ENCODE measurements at regions not wholly inside any gene's neighbourhood (a gene's known extent, or its start where the extent isn't known, plus 50 kb on each side); places are given as distances from the start of the nearest gene placed in this dataset.
A peak's percentile ranks its signal among the peaks of the same experiment; 100 is the strongest.

DNA sequence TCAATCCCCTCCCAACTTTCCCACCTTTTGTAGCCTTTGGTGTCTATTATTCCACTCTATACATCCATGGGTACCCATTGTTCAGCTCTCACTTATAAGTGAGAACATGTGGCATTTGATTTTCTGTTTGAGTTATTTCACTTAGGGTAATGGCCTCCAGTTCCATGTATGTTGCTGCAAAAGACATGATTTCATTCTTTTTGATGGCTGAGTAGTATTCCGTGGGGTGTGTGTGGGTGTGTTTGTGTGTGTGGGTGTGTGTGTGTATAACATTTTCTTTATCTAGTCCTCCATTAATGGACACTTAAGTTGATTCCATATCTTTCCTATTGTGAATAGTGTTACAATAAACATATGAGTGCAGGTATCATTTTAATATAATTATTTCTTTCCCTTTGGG lies 157.5 kb upstream of the FSTL4 start:
- no peak for DNase-seq (ENCODE audit: low spot score)

DNA sequence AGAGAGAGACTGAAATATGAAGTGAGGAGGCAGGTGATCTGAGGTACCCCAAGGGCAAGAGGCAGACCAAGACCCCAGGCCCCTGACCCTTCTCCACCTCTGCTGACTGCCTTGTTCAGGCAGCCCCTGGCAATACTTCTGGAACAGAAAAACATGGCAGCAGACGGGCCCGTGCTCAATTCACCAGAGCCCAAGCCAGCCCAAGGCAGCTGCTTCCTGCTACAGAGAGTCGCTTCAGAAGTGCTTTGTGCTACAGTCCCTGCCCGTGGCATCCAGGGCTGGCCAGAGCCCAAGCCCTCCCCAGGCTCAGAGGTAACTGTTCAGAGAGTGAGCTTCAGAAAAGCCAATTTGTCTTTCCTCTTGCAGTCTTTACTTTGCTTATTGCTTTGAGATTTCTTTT lies 151.4 kb upstream of the FSTL4 start:
- DNase-seq (ENCODE audit: low spot score) = no peak

DNA sequence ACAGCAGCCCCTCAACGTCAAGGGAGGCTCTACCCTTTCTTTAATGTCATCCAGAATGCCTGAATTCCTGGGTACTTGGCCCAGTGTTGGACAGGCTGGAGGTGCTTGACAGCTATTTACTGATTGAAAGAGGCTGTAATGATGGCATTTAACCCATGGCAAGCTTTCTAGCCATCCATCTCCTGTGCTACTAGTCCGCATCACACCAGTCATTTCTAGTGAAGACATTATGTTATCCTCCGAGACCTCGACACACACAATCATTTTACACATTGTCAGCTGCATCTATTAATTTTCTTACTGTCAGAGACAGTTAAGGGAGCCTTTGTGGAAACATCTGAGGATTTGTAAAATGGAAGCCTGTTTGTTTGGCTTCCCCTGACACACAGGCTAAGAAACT lies 149.3 kb upstream of the FSTL4 start:
- DNase-seq (ENCODE audit: low spot score) = no peak

DNA sequence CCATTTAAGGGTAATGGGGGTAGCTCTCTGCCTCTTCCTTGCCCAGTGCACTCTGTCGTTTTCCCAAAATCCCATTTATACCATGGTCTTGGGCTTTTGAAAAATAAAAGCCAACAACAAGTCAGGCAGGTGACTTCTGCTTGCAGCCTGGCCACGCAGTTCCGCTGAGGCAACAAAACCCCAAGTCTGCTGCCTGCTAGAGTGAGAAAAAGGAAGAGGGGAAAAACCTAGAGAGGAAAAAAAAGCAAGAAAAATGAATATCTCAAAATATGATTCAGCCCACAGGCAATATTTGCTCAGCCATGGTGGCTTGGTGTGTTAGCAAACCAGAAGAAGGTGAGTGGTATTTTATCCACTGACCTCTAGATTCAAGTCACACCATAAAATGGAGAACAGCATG lies 148.2 kb upstream of the FSTL4 start:
- no peak for DNase-seq (ENCODE audit: low spot score)

DNA sequence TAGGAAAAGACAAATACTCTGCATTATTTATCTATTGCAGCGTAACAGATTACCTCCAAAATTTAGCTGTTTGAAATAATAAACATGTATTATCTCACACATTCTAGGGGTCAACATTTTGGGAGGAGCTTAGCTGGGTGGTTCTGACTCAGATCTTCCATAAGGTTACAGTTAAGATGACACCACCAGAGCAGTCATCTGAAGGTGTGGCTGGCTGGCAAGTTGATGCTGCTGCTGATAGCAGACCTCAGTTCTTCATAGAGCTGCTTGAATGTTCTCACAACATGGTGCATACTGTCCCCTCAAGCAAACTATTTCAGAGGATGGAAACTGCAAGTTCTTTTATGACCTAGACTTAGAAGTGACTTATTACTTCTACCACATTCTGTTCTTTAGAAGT lies 146.3 kb upstream of the FSTL4 start:
- DNase-seq (ENCODE audit: low spot score) = no peak

DNA sequence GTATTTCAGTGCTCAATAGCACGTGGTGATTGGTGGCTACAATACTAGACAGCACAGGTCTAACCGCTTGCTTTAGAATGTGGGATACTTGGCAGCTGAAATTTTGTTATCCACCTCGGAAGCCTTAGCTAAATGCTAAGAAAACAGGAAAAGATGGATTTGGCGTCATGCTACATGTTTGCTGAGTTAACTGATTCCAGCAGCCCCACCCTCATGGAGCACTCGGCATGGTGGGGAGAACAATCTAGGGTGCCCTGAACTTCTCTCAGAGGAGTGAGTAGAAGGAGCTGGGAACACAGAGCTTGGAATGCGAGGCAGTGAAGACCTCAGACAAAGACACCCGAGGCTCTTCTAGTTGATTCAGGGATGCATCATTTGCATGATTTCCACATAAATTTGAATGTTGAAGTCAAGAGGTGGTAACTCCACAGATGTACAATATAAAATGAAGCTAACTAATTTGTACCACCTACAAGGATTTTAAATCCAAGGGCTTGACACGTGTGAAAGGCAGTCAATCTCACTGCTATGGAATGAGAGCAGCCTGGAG lies 145.1 kb upstream of the FSTL4 start:
- DNase-seq (ENCODE audit: low spot score) = no peak

DNA sequence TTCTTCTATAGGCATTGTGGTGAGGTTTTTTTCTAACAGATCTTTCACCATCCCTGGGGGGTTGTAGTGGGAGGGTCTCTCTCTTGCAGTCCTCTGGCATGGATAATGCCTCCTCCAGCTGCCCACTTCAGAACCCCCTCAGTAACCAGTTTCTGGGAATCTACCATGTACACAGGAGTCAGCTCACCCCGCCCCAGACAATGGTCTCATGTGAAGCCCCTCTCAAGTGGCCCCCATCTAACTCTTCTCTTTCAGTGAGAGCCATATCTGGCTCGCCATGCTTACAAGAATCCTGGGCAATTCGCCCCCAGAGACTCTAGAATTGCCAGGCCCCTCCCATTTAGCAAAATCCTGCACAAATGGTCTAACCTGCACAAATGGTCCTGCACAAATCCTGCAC lies 144.4 kb upstream of the FSTL4 start:
- DNase-seq (ENCODE audit: low spot score) = no peak

DNA sequence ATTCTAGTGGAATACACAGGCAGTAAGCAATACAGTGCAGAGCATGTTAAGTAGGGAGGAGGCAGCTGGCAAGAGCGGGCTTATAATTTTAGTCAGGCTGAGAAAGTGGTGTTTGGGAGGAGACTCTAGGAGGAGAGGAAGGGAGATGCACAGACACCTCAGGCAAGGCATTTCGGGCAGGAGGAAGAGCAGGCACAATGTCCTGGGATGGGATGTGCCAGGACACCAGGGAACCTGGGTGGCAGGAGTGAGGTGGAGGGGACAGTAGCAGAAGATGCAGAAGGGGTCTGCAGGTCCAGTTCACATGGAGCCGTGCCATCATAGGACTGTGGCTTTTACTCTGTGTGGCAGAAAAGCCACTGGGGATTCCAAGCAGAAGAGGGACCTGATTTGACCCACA lies 143.7 kb upstream of the FSTL4 start:
- DNase-seq (ENCODE audit: low spot score) = no peak

DNA sequence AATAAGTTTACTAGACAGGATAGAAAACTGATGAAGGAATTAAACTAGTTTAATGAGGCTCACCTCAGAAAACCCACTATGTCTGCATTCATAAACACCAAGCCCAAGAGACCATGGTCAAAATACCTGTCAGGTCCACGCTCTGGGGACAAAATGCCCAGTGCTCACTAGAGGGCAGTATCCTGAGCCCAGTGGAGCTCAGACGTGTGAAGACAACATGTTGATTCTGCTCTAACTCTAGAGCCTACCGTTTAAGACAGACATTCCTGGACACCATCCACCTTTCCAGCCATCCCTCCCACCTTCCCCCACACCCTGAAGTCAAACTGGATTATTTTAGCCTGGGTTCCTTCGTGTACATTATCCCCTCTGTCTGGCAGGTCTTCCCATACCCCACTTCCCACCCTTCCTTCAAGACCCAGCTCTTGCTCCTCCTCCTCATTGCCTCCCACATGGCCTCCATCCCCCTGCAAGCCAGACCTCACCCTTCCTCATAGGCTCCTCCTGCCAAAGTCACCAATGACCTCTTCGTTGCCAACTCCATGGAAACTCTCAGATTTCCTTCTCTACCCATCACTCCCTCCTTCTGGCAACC lies 142.3 kb upstream of the FSTL4 start:
- DNase-seq (ENCODE audit: low spot score) = peak; percentile 32

DNA sequence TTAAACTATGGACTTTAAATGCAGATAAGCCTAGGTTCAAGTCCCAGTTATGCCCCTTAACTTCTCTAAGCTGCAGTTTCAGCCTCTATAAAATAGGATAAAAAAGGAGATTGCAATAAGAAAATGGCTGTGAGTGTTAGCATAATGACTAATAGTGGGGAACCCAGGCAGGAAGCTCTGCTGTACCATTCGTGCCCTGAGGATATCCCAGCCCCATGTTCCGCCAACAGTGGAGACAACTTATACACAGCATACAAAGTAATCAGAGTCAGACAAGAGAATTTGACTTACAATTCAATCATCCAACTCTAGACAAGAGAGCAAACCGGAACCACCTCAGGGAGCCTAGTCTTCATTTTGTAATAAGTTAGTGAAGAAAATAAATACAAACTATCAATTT lies 141.5 kb upstream of the FSTL4 start:
- DNase-seq (ENCODE audit: low spot score) = peak; percentile 11

DNA sequence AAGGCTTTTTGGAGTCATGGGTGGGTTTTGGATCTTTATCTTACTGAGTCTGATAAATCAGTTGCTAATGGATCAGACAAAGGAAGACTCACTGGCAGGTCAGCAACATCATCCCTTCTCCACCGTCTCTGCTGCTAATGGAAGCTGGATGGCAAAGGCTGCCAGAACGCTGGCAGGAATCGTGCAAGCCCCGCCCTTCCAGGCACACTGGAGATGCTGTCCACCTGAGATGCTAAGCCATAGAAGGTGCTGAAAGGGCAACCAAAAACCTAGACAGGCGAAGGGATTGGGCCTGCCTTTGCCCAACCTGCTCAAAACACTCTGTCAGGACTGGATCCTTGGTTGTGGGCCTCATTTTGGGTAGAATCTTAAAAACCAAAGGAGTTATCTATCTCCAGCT lies 139.5 kb upstream of the FSTL4 start:
- no peak for DNase-seq (ENCODE audit: low spot score)

DNA sequence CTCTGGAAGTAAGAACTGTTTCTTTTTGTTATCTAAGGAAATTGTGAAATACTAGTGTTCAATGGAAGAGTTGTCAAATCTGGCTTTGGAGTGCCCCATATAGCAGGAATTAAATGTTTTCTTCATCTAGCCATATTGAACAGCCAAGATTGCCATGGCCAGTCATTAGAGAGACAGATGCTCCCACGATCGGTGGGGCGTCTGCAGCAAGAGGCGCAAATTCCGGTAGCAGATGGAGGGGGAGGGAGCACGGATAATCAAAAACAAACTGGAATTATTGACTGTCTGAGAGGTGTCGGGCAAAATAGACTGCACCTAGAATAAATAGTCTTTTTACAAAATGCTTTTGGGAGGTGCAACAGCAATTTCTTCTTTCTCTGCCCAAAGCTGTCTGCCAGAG lies 139.1 kb upstream of the FSTL4 start:
- no peak for DNase-seq (ENCODE audit: low spot score)

DNA sequence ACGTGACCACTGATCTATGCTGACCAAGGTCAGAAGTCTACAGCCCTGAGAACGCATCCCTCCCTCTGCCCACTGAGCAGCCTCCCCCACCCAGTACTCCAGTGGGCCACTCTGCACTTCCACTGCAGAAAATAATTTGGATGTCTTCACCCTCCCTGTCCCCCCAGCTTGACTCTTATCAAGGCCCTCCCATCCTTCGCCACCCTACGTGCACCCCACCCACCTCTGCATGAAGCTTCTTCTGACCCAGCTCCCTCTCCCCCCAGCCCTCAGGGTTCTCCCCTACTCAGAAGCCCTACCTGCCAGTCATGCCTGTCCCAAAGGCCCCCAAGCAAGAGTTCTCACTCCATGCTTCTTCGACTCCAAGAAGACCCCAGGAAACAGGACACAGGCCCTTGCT lies 138.5 kb upstream of the FSTL4 start:
- no peak for DNase-seq (ENCODE audit: low spot score)

DNA sequence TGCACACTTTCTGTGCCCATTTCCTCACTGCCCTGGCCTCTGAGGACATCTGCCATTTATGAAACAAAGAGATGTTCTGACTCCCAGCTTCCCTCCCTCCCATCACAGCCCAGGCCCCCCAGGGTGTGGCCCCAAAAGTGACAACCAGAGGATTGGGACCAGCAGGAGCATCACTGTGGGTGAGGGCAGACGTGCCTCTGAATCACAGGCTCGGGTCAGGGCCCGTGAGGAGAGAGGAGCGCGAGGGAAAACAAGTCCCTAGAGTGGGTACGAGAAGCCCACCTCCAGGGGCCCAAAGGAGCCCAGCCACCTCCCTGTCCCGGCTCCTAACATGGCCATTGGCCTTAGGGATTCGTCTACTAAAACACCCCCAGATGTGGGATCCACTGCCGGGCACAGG lies 138.0 kb upstream of the FSTL4 start:
- DNase-seq (ENCODE audit: low spot score) = no peak

DNA sequence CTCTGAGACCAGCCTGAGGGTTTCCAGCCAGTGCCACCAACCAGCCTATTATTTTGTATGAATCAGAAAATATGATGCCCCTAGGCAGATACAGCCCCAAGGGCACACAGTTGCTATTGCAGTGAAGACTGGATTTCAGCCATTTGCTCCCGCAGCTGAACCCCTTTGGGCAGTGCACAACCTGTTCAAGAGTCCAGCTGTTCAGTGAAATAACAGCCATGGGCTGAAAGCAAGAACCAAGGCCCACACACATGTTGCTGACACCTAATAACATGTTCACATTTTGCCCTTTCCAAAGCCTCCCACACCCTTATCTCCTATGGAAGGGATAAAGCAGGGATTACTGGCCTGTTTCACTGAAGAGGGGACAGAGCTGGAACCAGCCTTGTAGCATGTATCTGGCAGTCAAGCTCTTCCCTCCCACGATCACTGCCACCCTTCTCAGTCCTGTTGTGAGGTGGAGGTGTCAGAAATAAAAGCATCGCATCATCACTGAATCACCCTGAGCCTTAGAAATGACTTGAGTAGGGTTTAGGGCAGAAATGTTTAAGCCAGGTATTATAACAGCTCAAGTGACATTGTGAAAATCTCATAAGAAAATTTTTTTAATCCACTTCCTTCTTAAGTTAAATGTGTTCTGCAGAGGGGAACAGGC lies 137.1 kb upstream of the FSTL4 start:
- DNase-seq (ENCODE audit: low spot score) = no peak

DNA sequence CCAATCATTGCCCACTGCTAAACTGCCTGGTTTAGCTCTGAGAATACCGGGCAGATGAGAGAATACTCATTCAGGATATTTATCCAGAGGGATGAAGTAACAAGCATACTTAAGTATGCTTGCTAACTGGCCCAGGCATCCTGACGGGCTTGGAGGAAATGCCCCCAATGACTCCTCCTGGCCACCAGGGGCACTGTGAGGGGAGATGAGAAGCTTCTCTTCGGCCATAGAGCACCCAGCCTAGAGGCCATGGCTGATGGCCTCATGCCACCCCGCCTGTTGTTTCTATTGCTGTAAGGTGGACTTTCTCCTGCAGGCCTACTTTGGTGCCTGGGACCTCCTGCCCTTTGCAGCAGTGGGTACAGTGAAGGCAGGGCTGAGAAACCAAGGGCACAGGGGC lies 134.5 kb upstream of the FSTL4 start:
- DNase-seq (ENCODE audit: low spot score) = peak; percentile 20

DNA sequence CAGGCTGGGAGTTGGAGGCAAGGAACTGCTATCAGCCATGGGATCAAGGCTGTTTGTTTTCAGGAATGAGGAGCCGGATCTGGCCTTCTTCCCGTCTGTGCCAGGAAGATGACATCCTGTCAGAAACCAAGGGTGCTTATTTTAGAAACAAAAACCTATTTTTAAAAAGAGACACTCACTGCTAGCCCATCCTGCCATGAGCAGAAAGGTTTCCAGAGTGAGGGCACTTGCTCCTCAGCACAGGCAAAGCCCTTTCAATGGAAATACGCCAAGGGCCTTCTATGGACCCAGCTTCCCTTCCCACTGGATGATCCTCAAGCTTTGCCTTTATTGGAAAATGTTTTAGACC lies 132.6 kb upstream of the FSTL4 start:
- no peak for DNase-seq (ENCODE audit: low spot score)

DNA sequence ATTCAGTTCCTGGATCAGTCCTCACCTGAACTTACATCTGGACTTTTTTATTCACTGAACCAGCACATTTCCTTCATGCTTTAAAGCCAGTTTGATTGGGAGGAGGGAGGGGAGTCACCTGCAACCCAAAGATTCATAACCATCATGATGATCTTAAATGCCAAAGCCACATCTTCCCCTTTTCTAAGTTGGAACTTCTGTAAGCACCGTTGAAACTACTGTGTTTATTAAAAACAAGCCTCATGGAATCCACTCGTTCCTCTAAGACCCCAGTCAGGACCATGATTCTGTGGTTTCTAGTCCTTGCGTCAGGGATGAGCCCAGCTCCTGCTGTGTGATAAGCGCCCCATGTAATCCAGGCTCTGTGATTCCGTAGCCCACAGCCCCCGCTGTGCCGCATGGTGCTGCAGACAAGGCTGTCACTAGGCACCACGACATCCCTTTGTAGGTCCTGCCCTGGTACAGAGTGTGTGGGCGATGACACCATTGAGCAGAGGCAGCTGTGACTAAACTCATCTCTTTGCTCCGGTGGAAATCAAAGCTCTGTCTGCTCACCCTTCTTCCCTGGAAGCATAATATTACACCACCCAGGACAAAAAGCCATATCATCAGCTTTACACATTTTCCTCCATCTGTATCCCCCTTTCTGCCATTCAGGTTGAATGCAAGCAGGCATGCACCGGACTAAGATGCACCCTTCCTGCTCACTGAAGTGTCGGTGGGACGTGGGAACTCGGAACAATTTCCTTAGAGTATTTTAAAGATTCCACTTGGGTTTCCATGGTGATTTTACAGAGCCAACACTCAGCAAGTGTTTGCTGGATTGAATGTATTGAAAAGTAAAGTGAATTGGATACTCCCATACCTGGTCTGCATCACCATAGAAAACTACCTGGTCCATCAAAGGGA lies 132.0 kb upstream of the FSTL4 start:
- no peak for DNase-seq (ENCODE audit: low spot score)

DNA sequence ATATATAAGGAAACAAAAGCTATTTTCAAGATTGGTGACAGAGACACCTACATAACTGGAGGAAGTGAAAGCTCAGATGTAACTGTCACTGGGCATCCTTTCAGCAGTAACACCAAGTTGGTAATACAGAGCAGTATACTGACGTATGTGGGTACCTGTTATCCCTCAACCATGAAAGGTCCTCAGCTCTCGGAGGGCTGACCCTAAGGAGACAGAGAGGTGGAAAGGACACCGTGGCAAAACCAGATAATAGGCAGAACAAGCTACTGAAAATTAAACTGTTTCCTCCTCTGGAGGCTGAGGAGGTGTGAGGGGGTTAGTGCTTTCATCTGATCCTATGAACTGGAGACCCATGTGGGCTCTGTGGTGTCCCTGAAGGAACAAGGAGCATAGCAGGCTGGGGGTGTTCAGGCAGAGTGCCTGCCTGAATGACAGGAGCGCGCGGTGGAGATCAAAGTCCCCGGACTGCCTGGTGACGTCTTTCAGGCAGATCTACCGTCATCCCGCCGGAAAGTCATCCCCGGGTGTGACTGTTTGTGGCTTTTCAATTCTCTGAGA lies 130.2 kb upstream of the FSTL4 start:
- DNase-seq (ENCODE audit: low spot score) = no peak

DNA sequence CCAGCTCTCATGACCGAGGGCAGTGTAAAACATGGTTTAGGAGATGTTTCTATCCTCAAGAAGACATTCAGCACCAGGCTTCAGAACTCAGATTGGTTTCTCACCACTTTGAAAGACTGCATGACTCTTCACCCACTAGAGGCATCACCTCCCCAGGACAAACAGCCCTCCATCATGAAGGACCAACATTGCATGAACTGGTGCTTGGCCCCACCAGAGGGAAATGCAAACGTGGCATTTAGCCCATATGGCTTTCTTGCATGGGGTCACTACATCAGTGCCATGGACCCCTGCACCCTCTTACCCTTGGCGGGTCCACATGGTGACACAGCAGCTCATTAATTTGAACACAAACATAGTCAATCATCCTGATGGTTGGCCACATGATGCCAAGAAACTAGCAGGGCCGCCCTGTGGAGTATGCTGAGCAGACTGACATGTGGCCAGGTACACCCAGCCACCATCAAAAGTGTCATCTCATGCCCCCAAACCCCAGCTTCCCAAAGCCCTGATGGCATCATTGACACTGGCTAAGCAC lies 129.5 kb upstream of the FSTL4 start:
- DNase-seq (ENCODE audit: low spot score) = no peak

DNA sequence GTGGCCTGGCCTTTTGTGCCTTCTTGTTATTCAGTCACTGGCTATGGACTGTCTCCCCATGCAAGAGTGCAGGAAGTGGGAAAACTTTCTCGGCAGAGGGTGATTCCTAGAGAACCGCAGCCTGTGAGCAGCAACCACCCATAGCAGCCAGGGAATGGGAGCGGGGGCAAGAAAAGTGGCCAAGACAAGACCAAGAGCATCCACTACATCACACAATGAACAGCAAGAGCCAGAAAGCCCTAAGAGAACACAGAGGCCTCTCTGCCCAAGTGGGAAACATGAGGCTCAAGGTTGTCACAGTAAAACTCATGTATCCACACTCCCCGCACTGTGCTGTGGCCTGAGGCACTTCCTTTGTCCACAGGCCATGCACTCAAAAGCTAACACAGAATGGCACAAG lies 129.1 kb upstream of the FSTL4 start:
- DNase-seq (ENCODE audit: low spot score) = no peak

DNA sequence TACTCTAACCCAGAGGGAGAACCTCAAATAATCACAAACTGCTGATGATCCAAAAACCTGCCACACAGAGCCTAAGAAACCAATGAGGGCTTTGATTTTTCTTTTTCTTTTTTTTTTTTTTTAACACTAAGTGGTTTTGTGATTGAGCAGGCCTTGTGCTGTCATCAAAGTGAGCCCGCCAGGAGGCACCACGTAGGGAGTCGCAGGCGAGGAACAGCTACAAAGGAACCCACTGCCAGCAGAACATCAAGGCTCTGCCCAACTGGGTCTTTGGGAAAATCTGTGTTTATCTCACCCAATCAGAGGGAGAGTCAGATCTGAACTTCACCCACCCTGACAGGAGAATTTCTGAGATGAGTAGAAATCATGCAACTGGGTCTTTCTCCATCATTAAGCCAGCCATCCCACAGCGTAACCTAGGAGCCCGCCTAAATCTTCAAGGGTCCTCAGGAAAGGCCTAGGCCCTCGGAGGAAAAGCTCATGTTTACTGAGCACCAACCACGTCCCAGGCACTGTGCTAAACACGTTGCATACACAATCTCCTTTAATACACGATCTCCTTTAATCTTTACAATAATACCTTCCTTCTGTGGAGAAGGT lies 126.9 kb upstream of the FSTL4 start:
- DNase-seq (ENCODE audit: low spot score) = no peak

All from A172 (cell line).